Urothelium cell line (cell line): ENCODE measurements at regions not wholly inside any gene's neighbourhood (a gene's known extent, or its start where the extent isn't known, plus 50 kb on each side); places are given as distances from the start of the nearest gene placed in this dataset.
A peak's percentile ranks its signal among the peaks of the same experiment; 100 is the strongest.
"Not testable (repeated sequence)": the region's sequence is repeated elsewhere in the genome, so short reads cannot be mapped to it uniquely, and the experiment has no call there.

Source experiments
- DNase-seq: peaks from one replicate; pipeline ENCODE4 v3.0.0; 2011; ENCODE audit warnings: low spot score, mixed read lengths
- FAIRE-seq: peaks from 2 replicates; lab custom pipeline; 2011; peaks lifted over from hg19 to GRCh38; lab: Jason Lieb, UNC

DNA sequence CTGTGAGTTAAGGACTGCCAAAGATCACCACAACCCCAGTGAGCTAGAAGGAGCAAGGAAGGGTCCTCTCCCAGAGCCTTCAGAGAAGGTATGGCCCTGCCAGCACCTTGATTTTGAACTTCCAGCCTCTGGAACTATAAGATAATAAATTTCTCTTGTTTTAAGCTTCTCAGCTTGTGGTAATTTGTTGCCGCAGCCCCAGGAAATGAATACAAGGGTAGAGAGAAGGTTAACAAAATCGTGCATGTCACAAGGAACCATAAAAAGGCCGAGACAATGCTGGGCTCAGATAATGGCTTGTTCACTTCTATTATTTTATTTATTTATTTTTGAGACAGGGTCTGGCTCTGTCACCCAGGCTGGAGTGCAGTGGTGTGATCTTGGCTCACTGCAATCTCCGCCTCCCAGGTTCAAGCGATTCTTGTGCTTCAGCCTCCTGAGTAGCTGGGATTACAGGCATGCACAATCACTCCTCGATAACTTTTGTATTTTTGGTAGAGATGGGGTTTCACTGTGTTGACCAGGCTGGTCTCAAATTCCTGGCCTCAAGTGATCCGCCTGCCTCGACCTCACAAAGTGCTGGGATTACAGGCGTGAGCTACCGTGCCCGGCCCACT lies 71.5 kb downstream of the WSB1 start:
- FAIRE-seq, DNase-seq: not testable (repeated sequence)

DNA sequence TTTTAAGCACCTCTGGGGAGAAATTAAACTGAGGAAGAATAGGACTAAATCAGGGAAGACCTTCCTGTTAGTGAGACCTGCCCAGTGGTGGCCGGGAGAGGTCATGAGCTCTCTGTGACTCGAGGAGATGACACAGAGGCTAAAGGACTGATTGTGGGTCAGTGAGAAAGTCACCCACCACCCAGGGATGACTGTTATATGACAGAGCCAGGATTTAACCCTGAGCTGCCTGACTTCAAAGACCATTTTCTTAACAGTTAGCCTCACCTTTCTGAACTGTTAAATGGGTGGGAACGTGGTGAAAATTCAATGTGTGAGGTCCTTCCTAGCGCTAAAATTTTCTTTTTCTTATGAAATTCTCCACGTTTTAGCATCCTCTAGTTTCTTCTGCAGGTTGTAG lies 72.5 kb downstream of the WSB1 start:
- FAIRE-seq (no peak), DNase-seq (no peak)

- DNase-seq (no peak), FAIRE-seq (no peak)
Measured at GRCh38 chr17:27367121-27367981, 73.4 kb downstream of the WSB1 start.

DNA sequence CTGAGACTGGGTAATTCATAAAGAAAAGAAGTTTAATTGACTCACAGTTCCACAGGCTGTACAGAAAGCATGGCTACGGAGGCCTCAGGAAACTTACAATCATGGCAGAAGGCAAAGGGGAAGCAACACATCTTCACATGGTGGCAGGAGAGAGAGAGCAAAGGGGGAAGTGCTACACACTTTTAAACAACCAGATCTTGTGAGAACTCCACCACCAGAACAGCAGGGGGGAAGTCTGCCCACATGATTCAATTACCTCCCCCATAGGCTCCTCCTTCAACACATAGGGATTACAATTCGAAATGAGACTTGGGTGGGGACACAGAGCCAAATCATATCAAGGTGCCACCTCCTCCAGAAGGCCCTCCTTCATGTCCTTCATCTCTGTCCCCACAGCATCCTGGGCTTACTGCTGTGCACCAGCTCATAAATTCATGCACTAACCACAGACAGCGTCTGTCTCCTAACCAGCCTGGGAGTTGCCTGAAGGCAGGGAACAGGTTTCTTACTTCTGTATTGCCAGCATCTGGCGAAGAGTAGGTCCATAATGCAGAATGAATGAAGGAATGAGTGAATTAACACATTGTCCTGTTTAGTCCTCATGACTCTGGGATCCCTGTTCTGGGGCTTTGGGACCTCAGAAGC lies 74.4 kb downstream of the WSB1 start:
- FAIRE-seq (no peak), DNase-seq (no peak)

DNA sequence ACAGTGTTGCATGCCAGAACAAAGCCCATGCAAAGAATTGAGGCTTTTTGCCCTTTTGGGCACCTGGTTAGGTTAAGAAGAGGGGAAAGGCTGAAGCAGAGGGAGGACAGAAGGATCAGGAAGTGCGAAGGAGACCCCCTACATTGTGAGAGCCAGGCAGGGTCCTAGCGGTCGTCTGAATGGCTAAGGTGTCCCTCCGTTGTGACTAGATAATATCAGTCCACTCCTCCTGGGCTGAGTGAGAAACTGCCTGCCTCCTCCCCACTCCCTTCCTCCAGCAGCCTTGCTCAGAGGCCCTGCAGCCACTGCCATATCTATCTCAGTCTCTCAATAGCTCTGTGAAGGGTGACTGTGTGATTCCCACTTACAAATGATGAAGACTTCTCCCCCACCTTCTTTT lies 75.1 kb downstream of the WSB1 start:
- FAIRE-seq (no peak), DNase-seq (no peak)

- no peak for DNase-seq
- no peak for FAIRE-seq
Measured at GRCh38 chr17:27370776-27371175, 76.9 kb downstream of the WSB1 start.

DNA sequence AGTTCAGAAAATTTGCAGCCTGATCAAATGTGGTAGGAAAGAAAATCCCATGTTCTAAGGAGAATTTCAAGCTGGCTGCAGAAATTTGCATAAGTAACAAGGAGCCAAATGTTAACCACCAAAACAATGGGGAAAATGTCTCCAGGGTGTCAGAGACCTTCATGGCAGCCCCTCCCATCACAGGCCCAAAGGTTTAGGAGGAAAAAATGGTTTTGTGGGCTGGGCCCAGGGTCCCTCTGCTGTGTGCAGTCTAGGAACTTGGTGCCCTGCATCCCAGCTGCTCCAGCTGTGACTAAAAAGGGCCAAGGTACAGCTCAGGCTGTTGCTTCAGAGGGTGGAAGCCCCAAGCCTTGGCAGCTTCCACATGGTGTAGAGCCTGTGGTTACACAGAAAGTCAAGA lies 79.8 kb downstream of the WSB1 start:
- FAIRE-seq, DNase-seq: not testable (repeated sequence)

DNA sequence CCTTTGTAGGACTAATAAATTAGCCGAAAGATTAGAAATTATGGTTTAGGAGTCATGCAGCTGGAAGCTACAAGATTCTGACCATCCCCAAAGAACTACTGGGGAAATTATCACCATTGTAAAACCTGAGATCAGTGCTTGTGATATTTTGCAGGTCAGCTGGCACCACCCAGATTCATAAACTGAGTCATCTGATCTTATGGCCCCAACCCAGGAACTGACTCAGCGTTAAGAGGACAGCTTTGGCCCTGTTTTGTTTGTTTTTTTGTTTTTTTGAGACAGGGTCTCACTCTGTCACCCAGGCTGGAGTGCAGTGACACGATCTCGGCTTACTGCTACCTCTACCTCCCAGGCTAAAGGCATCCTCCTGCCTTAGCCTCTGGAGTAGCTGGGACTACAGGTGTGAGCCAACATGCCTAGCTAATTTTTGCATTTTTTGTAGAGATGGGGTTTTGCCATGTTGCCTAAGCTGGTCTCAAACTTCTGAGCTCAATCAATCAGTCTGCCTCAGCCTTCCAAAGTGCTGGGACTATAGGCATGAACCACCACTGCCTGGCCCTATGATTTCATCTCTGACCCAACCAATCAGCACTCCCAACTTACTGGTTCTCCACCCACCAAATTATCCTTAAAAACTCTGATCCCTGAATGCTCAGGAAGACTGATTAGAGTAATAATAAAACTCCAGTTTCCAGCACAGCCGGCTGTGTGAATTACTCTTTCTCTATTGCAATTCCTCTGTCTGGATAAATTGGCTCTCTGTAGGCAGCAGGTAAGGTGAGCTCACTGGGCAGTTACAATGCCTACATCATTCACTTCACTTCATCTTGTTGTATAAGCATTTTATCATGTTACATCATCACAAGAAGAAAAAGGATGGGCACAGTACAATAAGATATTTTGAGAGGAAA lies 79.4 kb upstream of the KSR1 start:
- peak; percentile 37 for DNase-seq
- FAIRE-seq: no peak

- FAIRE-seq (no peak), DNase-seq (no peak)
Measured at GRCh38 chr17:27378482-27379175, 77.6 kb upstream of the KSR1 start.

DNA sequence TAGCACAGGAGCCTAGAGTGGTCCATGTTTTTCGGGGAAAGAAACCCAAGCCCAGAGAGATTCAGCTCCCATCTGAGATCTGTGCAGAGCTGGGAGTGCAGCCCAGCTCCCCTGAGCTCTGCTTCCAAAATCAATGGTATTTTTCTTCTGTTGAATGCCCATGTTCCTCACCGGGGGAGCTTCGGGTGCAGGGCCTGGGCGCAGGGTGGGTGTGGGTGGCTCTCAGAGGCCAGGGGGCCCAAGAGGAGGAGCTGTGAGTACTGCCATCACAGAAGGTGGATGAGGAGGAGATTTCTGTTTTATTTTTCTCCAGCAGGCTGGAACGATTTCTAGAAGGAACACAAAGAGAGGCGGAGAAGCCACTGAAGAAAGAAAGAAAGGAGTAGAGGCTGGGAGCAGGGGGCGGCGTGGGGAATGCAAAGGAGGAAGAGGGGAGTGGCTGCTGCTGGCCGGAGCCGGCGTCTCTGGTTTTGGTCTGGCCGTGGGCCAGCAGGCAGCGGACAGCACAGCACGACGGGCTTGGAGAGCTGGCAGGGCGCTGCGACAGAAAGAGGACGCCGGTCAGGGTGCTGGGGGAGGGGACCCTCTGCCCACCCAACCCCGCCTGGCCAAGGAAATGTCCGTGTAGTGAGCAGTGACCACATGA lies 76.2 kb upstream of the KSR1 start:
- FAIRE-seq (no peak), DNase-seq (peak; percentile 78)

DNA sequence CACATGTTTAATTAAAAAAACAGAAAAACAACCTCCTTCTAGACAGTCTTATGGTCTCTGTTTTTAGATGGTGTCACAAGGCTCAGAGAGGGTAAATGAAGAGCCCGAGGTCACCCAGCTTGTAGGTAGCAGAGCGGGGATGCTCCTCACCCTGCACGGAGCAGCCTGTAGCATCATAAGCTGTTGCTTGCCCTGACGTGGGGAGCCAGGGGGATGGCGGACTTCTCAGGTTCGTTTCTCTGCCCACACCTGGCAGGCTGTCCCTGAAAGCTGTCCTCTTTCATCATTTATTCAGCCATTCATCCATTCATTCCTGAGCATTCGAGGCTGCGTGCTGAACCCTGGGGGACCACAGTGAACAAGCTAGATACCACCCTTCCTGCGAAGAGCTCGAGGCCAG lies 75.7 kb upstream of the KSR1 start:
- no peak for FAIRE-seq
- DNase-seq: no peak

DNA sequence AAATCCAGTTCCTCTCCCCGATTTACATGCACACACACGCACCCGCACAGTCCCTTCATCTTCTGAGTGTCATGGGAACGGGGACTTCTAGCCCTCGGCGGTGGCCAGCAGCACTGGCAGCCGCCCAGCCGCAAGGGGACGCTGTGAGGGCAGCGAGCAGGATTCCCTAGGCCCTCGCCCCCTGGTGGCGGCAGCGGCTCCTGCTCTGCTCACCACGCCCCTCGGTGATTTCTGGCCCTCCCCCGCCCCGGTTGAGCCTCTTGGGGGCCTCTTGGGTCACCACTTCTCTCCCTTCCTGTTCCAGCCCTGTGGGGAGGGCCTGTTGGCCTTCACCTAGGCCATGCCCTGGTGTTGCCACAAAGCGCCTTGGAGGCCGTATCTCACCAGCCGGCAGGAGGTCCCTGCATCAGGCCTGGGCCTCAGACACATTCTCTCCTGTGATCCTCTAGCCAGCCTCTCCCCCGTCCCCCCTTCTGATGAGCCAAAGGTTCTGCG lies 75.2 kb upstream of the KSR1 start:
- DNase-seq (peak; percentile 86), FAIRE-seq (peak; percentile 30)

GRCh38 chr17:27382025-27382424 lies 74.2 kb upstream of the KSR1 start:
- FAIRE-seq (no peak), DNase-seq (no peak)

DNA sequence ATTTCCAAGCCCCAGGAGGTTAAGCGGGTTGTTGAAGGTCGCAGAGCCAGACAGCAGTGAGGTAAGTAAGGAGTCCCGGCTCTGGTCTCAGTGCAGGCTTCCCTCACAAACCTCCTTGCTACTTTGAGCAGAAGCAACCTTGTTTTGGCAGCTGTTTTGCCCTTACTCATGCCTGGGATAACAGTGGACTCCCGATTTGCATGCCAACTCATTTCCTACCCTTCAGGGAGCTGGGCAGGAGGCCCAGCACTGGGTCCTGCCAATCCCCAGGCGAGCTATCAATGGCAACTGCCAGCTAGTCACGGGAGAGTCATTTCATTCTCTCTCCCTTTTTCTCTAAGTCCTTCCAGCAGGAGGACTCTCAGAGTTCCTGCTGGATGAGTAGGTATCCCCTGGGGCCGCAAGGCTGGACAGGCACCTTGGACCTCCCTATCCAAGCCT lies 72.0 kb upstream of the KSR1 start:
- FAIRE-seq (no peak), DNase-seq (peak; percentile 60)

- DNase-seq: no peak
- FAIRE-seq: no peak
Measured at GRCh38 chr17:27384726-27385125, 71.5 kb upstream of the KSR1 start.

- FAIRE-seq: no peak
- no peak for DNase-seq
Measured at GRCh38 chr17:27385626-27386025, 70.6 kb upstream of the KSR1 start.

GRCh38 chr17:27386206-27387075 lies 69.8 kb upstream of the KSR1 start:
- no peak for FAIRE-seq
- DNase-seq: no peak

- DNase-seq (no peak), FAIRE-seq (no peak)
Measured at GRCh38 chr17:27389542-27390140, 66.6 kb upstream of the KSR1 start.
